LHCN-M2 (cell line): ENCODE measurements at regions not wholly inside any gene's neighbourhood (a gene's known extent, or its start where the extent isn't known, plus 50 kb on each side); places are given as distances from the start of the nearest gene placed in this dataset.

ENCODE experiments used
- DNase-seq: peaks from one replicate; pipeline ENCODE4 v3.0.0-alpha.2; 2012; ENCODE audit warnings: low read depth

- no peak for DNase-seq
Measured at GRCh38 chr1:244974106-244974505, 109.8 kb upstream of the HNRNPU start.

GRCh38 chr1:244971552-244972216, 107.3 kb upstream of the HNRNPU start:
- no peak for DNase-seq

- DNase-seq: peak; percentile 94
Measured at GRCh38 chr1:244970744-244971551, 106.6 kb upstream of the HNRNPU start.

GRCh38 chr1:244970236-244970743, 105.9 kb upstream of the HNRNPU start:
- peak; percentile 74 for DNase-seq

- DNase-seq: peak; percentile 91
Measured at GRCh38 chr1:244969355-244970235, 105.3 kb upstream of the HNRNPU start.

- DNase-seq: no peak
Measured at GRCh38 chr1:244968881-244969280, 104.5 kb upstream of the HNRNPU start.

GRCh38 chr1:244968471-244968871, 104.1 kb upstream of the HNRNPU start:
- peak; percentile 13 for DNase-seq

GRCh38 chr1:244967159-244967558, 102.8 kb upstream of the HNRNPU start:
- DNase-seq: no peak

GRCh38 chr1:244965185-244966030, 101.1 kb upstream of the HNRNPU start:
- no peak for DNase-seq

GRCh38 chr1:244964112-244964971, 100.0 kb upstream of the HNRNPU start:
- peak; percentile 78 for DNase-seq

GRCh38 chr1:244963231-244963826, 99.0 kb upstream of the HNRNPU start:
- DNase-seq: peak; percentile 10

GRCh38 chr1:244962130-244962529, 97.8 kb upstream of the HNRNPU start:
- DNase-seq: peak; percentile 27

GRCh38 chr1:244960904-244961303, 96.6 kb upstream of the HNRNPU start:
- DNase-seq: no peak

GRCh38 chr1:244958593-244958992, 94.2 kb upstream of the HNRNPU start:
- no peak for DNase-seq

GRCh38 chr1:244957525-244957924, 93.2 kb upstream of the HNRNPU start:
- no peak for DNase-seq

- no peak for DNase-seq
Measured at GRCh38 chr1:244957122-244957521, 92.8 kb upstream of the HNRNPU start.

GRCh38 chr1:244955661-244956060, 91.3 kb upstream of the HNRNPU start:
- no peak for DNase-seq

GRCh38 chr1:244954359-244954758, 90.0 kb upstream of the HNRNPU start:
- no peak for DNase-seq

- no peak for DNase-seq
Measured at GRCh38 chr1:244953901-244954300, 89.6 kb upstream of the HNRNPU start.

- DNase-seq: no peak
Measured at GRCh38 chr1:244952940-244953339, 88.6 kb upstream of the HNRNPU start.
